ENCODE measurements at regions not wholly inside any gene's neighbourhood (a gene's known extent, or its start where the extent isn't known, plus 50 kb on each side); places are given as distances from the start of the nearest gene placed in this dataset.

- Histone ChIP-seq H3K9me3 (no peaks in the 10 kb centered on the region), H3K4me1 (no peaks in the 10 kb centered on the region), H3K27me3 (no peaks in the 10 kb centered on the region), H3K4me3 (no peak overlapping the region), H3K36me3 (no peaks in the 10 kb centered on the region), H3K27ac (no peak overlapping the region)
- DNase-seq (ENCODE audit: extremely low spot score in 2 of 2) = no peak
- no peak for TF ChIP-seq CTCF (IDR thresholded peaks at IDR 0.05)
- TF ChIP-seq POLR2A (IDR thresholded peaks at IDR 0.05) = no peak
- no peak for TF ChIP-seq POLR2AphosphoS5 (IDR thresholded peaks at IDR 0.05; ENCODE audit: insufficient read depth in 1 of 2, low read depth in 1 of 2)
- intact Hi-C loops (cut with DNase I) = no loop called here
Measured at GRCh38 chr16:86700046-86700945, 121.9 kb downstream of the FOXL1 start.

GRCh38 chr16:86701286-86701975, 123.1 kb downstream of the FOXL1 start:
- no peak for TF ChIP-seq CTCF (IDR thresholded peaks at IDR 0.05)
- TF ChIP-seq POLR2A (IDR thresholded peaks at IDR 0.05) = no peak
- TF ChIP-seq POLR2AphosphoS5 (IDR thresholded peaks at IDR 0.05; ENCODE audit: insufficient read depth in 1 of 2, low read depth in 1 of 2) = no peak
- Histone ChIP-seq H3K4me1 (no peaks in the 10 kb centered on the region), H3K27me3 (no peaks in the 10 kb centered on the region), H3K4me3 (no peak overlapping the region), H3K9me3 (no peaks in the 10 kb centered on the region), H3K36me3 (no peaks in the 10 kb centered on the region), H3K27ac (no peak overlapping the region)
- DNase-seq (ENCODE audit: extremely low spot score in 2 of 2) = no peak
- intact Hi-C loops (cut with DNase I) = no loop called here

GRCh38 chr16:86702824-86703588, 124.7 kb downstream of the FOXL1 start:
- H3K27me3 ChIP-seq = no peaks in the 10 kb centered on the region
- H3K4me1 ChIP-seq = no peaks in the 10 kb centered on the region
- intact Hi-C loops (cut with DNase I) = no loop called here

GRCh38 chr16:86704516-86704915, 126.2 kb downstream of the FOXL1 start:
- H3K4me1 ChIP-seq = no peaks in the 10 kb centered on the region
- DNase-seq (ENCODE audit: extremely low spot score in 2 of 2) = no peak
- no peak overlapping the region for H3K4me3 ChIP-seq
- H3K36me3 ChIP-seq = no peaks in the 10 kb centered on the region
- H3K9me3 ChIP-seq = no peaks in the 10 kb centered on the region
- no peak overlapping the region for H3K27ac ChIP-seq
- TF ChIP-seq POLR2AphosphoS5 (IDR thresholded peaks at IDR 0.05; ENCODE audit: insufficient read depth in 1 of 2, low read depth in 1 of 2) = no peak
- no peaks in the 10 kb centered on the region for H3K27me3 ChIP-seq
- intact Hi-C loops (cut with DNase I) = no loop called here

More at GRCh38 chr16:86702824-86703588, 124.7 kb downstream of the FOXL1 start:
- Histone ChIP-seq H3K9me3 (no peaks in the 10 kb centered on the region), H3K27ac (no peak overlapping the region), H3K4me3 (no peak overlapping the region), H3K36me3 (no peaks in the 10 kb centered on the region)
- no peak for DNase-seq (ENCODE audit: extremely low spot score in 2 of 2)
- TF ChIP-seq CTCF (IDR thresholded peaks at IDR 0.05) = no peak

- DNase-seq (ENCODE audit: extremely low spot score in 2 of 2) = no peak
- Histone ChIP-seq H3K27ac (no peak overlapping the region), H3K4me3 (no peak overlapping the region), H3K36me3 (no peaks in the 10 kb centered on the region), H3K4me1 (no peaks in the 10 kb centered on the region), H3K27me3 (no peaks in the 10 kb centered on the region), H3K9me3 (no peaks in the 10 kb centered on the region)
- intact Hi-C loops (cut with DNase I) = no loop called here
- no peak for TF ChIP-seq POLR2AphosphoS5 (IDR thresholded peaks at IDR 0.05; ENCODE audit: insufficient read depth in 1 of 2, low read depth in 1 of 2)
- no peak for TF ChIP-seq POLR2A (IDR thresholded peaks at IDR 0.05)
Measured at GRCh38 chr16:86706726-86707125, 128.4 kb downstream of the FOXL1 start.

Data from vagina (tissue), 2 donors.